GM18858 (cell line): ENCODE measurements at regions not wholly inside any gene's neighbourhood (a gene's known extent, or its start where the extent isn't known, plus 50 kb on each side); places are given as distances from the start of the nearest gene placed in this dataset.

Experiments
- ATAC-seq: cut with Tn5 transposase; IDR thresholded peaks from one replicate; pipeline ENCODE4 v1.9.1; 2021; ENCODE audit not compliant: unreplicated experiment

DNA sequence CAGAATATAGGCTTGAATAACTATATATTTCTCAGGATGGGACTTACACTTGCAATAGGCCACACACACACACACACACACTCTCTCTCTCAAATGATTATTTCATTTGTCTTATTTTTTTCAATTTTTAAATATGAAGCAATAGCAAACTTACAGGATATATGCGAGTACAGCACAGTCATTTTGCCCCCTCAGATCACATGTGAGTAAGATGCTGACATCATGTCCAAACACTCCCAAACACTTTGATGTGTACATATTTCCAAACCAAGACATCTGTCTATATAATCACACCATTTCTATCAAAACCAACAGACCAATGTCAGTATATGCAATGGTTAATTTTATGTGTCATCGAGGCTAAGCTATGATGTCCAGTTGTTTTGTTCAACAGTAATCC is 1535.9 kb upstream of the FLRT2 start:
- ATAC-seq: no peak

DNA sequence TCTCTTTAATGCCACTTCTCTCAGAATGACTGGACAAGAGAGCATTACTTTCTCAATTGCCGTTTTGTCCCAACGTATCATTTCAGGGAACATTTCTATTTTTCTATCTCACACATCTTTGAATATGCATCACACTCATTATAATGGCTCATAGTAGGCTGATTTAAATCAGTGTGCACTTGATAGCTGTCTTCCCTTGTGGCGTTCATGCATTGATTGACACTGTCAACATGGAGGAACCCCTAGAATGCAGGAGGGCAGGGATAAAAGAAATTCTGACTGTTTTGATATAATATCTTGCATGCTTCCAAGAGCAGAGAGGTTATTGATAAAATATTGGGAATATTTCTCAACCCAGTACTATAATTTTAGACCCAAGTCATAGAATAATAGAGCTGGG is 1528.9 kb upstream of the FLRT2 start:
- no peak for ATAC-seq

DNA sequence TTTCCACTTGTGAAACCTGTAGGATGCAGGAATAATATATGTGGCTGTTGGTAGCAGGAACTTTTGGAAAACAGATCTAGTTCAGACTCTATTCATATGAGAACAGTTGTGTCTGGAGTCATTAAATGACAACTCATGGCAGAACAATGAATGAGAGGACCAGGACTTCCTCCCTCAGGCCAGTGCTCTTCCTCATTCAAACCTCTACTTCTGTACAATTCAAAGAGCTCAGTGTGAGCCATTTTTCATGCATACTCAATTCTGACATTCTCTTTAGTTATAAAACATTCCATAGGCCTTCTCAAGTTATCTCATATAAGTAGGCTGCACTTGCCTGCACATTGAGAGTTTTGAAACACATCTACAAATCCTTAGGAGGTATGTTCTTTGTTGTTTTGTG is 1526.6 kb upstream of the FLRT2 start:
- ATAC-seq: no peak

DNA sequence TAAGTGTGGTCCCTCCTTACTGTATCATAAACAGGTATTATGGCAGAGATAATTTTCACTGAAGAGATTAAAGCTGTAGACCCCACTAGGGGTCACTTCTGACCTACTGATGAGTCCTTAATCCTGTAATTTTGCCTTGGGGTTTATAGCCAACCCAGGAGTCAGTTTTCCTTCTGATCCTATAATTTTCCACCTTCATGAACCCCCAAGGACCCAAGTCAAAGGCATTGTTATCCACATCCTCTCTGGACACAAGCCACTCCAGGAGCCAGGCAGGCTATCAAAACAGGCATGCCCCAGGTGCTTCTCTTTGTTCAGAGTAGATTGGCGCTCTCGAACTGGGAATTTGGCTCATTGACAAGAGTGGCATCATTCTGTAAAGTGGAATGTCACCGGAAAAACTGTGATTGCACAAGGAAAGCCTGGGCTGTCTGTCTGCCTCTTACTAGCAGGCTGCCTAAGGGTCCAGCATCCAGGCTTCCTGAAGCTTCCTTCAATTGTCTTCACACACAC is 1523.2 kb upstream of the FLRT2 start:
- no peak for ATAC-seq

DNA sequence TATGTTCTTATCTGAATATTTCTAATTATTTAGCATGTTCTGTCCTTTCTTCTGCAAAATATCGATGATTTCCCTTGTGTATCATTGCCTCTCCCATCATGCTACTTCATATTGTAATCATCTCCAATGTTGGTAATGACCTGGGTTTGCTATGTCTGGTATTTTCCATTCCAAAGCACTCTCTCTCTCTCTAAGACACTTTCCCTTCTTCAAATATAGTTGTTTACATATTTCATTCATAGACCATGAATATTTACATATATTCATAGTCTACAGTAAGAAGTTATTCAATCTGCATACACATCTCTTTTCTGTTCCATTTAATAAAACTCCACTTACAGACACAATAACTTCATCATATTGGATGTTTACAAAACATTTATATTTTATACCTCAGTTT is 1516.5 kb upstream of the FLRT2 start:
- no peak for ATAC-seq

DNA sequence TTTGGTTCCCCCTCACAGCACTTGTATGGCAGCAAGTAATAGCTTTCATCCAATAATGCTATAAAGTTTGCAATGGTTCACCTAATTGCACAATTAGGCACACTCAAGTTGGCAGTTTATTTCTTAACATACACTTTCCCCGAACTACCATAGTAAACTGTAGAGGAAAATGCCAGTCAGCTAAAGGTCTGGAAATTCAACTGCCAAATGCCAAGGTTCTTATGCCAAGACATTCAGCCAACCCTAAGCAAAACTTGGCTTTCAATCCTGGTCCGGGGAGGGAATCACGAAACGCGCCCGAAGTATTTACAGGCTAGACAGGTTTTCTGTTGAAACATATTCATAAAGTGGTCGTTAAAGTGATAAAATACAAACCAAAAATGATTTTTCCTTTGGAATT is 1512.4 kb upstream of the FLRT2 start:
- no peak for ATAC-seq

DNA sequence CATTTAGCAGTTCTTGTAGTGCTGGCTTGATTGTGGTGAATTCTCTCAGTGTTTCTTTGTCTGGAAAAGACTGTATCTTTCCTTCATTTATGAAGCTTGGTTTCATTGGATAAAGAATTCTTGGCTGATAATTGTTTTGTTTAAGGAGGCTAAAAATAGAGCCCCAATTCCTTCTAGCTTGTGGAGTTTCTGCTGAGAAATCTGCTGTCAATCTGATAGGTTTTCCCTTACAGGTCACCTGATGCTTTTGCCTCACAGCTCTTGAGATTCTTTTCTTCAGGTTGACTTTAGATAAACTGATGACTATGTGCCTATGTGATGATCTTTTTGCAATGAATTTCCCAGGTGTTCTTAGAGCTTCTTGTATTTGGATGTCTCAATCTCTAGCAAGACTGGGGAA is 1508.5 kb upstream of the FLRT2 start:
- ATAC-seq: no peak

DNA sequence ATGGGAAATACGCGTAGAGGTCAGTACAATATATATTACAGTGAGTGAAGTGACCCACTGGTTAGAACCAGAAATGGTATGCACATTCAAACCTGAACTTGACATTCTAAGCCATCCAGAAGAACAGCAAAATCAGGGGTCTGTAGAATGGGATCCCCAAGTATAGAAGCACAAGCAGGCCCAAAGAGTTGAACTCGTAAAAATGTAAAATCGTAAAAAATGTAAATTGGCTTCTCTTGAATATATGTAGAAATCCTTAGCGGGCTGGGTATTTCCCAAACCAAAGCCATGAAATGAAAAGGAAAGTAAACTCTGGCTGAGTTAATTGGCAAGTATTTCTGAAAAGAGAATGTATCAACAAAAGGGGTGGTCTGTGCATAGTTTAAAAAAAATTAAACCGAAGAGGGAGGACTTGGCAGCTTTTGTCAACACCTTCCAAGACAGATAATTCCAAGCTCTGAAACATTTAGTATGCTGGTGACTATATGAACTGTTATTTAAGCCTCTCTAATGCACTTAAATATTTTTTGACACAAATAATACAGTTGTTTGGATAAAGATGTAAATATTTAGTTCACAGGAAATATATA is 1505.6 kb upstream of the FLRT2 start:
- no peak for ATAC-seq

DNA sequence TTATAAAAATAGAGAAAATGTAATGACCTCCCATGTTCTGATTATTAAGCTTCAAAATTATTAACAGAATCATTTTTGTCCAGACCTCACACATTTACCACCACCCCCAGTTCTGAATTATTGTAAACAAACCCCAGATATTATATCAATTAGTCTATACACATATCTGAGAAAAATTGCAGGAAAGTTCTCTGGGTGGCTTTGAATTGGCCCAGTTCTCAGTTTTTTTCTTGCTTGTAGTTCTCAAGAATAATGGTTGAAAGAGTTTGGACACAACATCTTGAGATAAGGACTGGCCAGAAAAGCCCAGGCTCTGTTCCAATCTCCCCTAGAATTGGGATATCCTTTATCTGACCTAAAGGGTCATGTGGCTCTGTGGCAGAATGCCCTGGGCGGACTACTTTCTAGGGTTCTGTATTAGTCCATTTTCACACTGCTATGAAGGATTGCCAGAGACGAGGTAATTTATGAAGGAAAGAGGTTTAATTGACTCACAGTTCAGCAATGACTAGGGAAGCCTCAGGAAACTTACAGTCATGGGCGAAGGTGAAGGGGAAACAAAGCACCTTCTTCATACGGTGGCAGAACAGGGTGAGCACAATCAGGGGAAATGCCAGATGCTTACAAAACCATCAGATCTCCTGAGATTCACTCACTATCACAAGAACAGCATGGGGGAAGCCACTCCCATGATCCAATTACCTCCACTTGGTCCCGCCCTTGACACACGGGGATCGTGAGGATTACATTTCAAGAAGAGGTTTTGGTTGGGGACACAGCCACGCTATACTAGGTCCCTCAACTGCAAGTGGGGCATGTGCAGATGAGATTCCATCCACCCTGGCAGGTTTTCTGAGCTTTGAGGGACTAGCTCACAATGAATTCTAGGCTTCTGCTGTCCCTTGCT is 1504.6 kb upstream of the FLRT2 start:
- ATAC-seq: no peak

DNA sequence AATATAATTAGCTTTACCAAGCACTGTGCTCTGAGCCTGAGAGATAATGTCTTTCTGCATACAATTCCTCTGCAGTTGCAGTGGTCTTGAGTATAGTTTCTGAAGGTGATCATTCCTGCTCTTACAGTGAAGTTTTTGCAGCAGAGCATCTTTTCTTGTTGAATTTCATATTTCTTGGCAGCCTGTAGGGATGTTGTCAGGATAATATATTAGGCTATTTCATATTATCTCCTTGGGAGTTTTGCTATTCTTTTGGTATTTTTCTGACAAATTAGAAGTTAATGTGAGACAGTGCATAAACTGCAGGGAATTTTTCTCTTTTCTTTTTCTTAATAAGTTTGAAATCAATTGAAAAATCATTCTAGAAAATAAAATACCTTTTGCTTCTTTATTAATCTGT is 1502.6 kb upstream of the FLRT2 start:
- ATAC-seq: no peak

DNA sequence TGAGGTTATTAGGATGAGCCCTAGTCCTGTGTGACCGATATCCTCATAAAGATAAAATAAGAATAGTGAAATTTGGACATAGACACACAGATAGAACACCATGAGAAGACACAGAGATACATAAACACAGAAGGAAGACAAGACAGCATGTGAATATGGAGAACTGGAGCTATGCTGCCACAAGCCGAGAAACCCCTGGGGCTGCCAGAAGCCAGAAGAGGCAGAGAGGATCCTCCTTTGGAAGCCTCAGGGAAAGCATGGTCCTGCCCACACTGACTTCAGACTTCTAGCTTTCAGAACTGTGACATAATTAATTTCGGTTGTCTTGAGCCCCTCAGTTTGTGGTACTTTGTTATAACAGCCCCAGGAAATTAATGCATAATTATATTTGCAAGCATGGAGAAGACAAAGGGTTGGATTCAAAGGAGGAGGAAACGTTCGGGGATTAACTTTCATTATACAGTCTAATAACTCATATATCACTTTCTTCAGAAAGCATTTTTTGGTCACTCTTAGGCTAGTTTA is 1501.8 kb upstream of the FLRT2 start:
- ATAC-seq: no peak

DNA sequence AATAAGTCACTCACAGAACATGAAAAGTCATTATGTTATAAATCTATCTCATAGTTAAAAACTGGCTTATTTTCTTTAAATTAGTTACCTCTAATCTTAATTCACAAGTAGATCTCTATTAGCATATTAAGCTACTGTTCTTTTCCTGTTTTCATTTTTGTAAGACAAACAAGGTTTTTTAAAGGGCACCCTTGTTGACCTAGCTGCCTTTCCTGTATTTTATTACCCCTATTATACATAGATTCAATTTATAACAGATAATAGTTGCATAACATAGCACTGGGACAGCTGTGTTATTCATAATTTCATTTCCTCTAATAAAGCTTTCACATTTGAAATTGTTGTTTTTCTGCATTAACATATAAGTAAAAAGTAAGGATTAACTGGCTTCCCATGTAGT is 1500.7 kb upstream of the FLRT2 start:
- ATAC-seq: no peak

DNA sequence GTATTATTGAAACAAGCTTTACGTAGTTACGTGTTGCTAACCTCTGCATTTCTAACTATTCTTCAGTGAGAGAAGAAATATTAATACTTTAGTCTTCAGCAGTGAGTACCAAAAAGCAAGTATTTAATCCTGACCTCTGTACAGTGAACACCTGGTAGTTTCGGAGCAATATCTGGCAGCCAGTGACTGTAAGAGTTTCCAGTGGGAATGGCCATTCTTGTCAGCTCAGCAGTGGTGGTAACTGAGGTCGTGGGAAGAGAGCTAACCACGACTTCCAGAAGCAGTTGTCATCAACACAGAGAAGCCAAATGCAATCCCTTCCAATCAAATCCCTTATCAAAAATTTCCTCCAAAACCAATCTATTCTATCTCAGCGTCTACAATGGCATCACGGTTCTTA is 1500.2 kb upstream of the FLRT2 start:
- ATAC-seq: no peak

DNA sequence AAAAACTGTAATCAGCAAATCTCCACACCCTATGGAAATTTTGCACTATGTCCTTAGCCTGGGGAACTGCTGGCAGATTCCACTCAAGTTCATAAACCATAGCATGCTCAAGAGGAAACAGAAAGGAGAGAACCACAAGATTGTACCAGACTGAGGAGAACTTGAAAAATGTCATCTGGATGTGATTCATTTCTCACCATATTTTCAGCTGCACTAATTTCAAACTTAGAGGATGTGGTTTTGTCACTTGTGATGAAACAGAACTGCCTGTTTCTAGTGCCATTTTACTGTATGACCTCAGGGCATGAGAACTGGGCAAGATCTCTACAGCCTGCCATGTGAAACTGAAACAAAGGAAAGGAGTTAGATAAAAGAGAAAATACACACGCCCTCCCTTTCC is 1493.1 kb upstream of the FLRT2 start:
- peak; percentile 53 for ATAC-seq

DNA sequence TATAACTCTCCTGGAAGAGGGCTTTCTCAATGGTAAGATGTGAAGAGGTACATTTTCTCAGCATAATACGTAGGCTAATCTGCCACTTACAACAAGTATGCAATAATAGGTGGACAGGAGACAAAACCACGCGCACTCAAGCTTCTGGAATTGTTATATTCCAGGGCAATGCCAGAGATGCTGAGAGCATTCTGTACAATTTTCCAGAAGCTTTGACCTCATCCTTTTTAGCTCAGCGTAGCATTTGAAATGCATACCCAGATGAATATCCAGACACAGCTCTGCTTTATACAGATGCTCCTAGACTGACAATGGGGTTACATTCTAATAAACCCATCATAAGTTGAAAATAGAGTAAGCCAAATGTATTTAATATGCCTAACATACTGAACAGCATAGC is 1492.4 kb upstream of the FLRT2 start:
- no peak for ATAC-seq

DNA sequence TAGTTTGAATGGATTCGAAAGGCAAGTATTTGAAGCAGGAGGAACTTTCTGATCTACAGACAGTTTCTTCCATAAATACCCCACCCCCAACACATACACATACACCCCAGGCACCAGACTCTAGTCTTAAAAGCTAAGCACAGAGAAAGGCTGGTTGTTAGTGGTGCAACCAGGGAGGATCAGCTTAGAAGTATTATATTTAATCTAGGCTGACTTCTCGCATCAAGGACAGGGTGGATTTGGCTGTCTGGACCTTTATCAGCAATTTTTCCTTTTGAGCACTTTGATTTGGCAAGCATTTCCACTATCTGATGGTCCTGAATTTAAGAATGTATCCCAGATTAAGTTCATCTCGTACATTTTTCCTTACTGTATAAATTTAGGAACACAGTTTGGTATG is 1489.8 kb upstream of the FLRT2 start:
- ATAC-seq: no peak

DNA sequence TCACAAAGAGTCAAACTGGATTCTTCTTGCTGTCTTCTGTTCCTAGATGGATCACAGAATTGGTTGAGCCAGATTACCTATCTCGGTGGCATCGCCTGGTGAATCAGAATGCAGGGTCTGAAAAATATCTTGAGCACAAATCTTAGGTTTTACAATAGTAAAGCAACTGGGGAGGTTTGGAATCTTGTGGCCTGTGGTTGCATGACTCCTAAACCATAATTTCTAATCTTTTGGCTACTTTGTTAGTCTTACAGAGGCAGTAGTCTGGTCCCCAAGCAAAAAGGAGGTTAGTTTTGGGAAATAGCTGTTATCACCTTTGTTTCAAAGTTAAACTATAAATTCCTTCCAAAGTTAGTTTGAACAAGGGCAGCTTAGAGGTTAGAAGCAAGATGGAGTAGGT is 1488.5 kb upstream of the FLRT2 start:
- no peak for ATAC-seq

DNA sequence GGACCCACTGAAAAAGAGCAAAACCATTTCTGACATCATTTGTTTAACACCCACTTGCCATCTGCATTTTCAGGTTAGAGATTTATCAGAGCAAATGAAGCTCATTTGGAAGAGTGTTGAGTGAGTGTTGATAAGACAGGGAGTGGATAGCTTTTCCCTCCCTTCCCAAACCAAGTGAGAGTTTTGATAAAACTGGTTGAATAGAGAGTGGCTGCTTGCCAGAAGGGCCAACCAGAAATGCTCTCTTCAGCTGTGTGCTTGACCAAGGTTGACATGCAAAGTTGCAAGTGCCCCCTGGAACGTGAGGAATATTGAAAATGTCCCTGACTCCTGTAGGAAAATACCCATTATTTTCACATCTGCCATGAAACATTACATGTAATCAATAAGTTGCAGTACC is 1487.0 kb upstream of the FLRT2 start:
- no peak for ATAC-seq

DNA sequence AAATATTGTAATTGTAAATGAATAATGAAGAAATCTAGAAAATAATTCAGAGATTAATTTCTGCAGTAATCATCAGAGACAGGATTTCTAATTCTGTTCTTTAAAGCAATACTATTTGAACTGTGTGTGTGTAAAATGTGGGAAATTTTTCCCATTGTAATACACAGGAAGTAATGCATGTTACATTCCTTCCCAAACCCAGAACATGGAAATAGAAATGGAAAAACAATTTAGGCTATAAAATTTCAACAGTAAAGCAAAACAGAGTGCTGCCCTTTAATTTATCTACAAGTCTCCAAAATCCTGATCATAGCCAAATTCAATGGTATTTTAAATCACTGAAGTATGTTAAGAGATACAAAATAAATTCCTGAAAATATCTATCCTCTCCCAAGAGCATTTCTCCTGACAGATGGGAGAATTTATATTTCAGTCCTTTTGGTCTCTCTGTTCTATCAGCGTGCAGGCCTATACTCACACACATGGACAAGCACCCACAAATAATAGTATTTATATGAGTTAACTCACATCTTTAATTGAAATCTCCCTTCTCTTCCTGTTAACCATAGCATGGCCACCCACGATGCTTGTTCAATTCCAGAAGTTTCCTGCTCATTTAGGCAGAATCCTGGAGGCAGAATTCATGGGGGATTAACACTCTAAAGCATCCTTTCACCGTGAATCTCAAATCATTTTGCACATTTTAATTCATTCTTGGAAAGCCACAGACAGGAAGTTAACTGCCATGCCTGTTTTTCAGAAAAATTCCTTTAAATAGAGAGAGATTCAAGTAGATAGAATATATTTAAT is 1465.4 kb upstream of the FLRT2 start:
- no peak for ATAC-seq

DNA sequence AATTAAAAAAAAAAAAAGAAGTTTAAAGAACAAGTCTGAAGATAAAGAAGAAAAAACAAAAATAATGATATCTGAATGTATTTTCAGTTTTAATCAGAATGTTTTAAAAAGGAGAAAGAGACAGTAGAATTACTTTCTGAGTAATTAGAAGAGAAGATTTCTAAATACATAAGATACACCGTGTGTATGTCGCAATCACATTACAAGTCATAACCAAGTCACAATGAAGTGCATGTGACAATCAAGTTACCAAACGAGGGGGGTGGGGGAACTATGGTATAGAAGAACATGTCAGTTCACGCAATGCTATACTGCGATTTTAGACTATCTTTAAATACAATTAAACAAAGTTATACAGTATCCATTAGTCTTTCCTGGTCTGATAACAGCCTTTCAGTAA is 1464.1 kb upstream of the FLRT2 start:
- no peak for ATAC-seq

DNA sequence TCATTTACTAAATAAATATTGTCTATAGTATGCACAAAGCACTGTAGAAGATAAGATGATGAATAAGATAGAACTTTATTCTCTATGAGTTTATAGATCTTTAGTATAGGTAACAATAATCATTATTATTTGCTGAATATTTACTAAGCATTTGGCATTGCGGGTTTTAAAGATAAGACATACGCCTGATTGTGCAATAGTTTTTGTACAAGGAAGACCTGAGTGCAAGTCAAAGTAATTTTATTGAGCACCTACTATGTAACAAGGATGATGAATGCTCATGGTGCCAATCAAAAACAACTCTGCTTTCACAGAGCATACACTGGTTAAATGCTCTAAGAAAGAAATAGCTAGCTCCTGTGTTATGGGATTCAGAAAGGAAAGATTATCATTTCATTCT is 1461.7 kb upstream of the FLRT2 start:
- no peak for ATAC-seq

DNA sequence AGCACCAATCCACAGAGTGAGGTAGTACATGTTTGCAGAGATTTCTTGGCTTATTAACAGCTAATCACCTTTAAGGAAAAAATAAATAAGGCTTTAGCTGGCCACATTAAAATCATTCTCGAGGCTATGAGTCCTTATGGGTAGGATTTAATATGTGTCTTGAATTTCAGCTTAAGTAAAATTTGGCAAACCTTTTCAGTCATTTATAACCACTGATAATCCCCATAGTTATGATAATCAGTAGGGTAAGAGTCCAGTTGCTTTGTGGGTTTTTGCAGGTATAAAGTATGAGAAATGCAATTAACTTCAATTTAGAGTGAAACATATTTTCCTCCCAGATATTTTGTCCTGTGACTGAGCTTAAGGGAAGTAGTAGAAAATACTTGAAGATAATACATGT is 1458.9 kb upstream of the FLRT2 start:
- no peak for ATAC-seq
